GM21717 (cell line): ENCODE measurements at regions not wholly inside any gene's neighbourhood (a gene's known extent, or its start where the extent isn't known, plus 50 kb on each side); places are given as distances from the start of the nearest gene placed in this dataset.
"Not testable (repeated sequence)": the region's sequence is repeated elsewhere in the genome, so short reads cannot be mapped to it uniquely, and the experiment has no call there.

Source experiments
- ATAC-seq: cut with Tn5 transposase; IDR thresholded peaks from one replicate; pipeline ENCODE4 v1.9.1; 2021; ENCODE audit warnings: mild to moderate bottlenecking, moderate library complexity; ENCODE audit not compliant: unreplicated experiment

GRCh38 chr4:131113273-131113672 is 2017.3 kb downstream of the C4orf33 start:
- no peak for ATAC-seq

DNA sequence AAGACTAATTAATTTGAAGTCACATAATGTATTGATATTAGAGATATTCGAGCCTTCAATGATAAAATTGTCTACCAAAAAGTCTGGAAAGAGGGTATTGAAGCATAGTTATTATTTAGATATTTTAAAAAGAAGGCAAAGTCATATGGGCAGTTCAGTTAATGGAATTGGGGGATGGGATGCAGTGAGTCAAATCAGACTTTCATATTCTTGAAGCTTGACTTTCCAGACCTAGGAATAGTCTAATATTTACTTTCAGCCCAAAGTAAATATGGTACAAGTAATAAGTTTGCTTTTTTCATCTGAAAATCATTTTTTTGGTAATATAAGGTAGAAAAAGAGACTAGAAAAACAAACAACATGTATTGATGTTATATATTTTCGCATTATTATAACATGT is 2017.8 kb downstream of the C4orf33 start:
- no peak for ATAC-seq

DNA sequence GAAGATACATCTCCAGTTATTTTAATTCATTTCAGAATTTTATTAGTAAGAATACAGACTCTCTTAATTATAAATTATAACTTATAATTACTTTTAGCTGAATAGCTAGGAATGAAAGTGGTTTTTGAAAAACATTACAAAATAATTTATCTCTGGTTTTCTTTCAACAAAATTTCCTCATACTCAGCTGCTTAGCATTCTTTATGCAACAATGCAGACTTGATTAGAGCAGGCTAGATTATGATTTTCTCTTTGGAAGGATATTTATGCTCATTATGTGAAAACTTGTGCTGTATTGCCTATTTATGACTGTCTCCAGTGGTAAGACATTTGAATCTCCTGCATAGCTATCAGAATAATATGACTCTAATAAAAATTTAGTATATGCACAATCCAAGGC is 2023.7 kb downstream of the C4orf33 start:
- no peak for ATAC-seq

DNA sequence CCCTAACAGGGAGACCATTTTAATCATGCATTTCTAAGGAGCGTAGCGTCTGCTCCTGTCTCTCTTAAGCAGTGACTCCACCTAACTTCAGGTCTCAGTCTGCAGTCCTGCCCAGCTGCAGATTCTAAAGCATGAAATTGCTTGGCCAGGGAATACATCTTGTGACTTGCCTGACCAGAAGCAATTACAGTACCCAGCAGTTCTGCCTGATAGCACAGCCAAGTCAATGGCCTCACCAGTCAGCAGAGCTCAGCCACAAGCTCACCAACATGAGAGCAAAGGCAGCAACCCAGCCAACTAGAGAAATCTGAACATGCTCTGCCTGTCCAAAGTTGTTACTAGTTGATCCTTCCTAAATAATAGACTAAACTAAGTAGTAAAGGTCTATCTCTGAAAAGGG is 2011.9 kb upstream of the PCDH10 start:
- ATAC-seq: no peak

DNA sequence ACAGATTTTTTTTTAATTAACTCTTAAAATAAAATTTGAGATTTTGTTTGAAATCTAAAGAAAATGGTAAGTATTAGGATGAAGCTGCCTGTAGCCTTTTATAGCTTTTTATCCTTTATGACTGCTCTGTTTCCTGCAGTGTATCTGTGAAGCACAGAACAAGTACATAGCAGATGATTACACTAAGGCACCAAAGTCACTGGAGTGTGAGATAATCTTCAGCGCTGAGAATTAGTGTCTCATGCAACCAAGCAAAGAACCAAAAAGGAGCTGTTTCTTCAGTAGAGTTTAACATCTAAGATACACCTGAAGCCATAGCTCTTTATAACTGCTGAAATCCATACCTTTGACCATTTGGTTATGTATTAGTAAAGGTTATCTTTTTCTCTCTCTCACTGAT is 1989.8 kb upstream of the PCDH10 start:
- no peak for ATAC-seq

GRCh38 chr4:131192318-131192717 is 1956.8 kb upstream of the PCDH10 start:
- ATAC-seq: no peak

- no peak for ATAC-seq
Measured at GRCh38 chr4:131207589-131207988, 1941.5 kb upstream of the PCDH10 start.

DNA sequence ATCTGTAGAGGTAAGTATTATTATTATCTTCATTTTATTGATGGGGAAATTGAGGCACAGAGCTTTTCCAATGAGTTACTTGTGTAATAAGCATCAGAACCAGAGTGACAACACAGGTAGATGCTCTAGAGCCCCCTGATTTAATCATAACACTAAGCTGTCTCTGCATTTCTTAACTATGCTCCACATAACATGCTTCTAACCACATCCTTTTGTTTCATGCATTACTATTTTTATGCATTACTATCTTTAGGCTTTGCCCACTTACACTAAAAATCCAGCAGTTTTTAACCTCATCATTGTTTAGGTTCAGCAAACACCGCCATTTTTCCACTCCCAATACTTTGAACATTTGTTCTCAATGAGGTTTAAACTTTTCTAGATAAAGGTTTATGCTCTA is 1900.8 kb upstream of the PCDH10 start:
- no peak for ATAC-seq

DNA sequence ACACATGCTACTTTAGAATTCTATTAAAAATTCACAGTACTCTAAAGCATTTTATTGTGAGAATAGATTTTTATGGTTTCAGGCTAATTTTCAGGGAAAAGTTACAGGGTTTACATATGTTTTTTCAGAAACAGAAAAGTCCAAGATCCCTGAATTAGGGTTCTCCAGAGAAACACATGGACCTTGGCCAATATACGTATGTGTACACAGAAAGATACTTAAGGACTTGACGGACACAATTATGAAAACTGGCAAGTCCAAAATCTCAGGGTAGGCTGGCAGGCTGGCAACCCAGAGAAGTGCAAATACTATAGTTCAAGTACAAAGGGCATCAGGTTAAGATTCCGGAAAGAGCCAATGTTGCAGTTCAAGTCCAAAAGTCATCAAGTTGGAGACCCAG is 1897.8 kb upstream of the PCDH10 start:
- no peak for ATAC-seq

DNA sequence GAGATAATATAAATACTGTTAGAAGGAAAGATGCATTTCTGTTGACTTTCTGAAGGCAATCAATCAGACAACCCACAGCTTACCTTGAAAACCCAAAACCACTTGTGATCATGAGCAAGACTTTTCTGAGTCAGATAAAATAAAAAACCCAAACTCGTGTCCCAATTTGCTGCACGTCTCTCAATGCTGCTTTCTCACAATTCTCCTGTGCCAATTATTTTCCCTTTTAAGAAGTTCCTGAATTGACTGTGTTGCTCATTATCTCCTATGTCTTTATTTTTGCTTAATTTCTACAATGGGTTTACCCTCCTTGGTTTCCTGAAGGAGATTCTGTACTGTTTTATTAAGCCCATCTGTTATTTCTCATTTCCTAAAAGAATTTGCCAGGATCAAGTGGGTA is 1891.9 kb upstream of the PCDH10 start:
- ATAC-seq: no peak

DNA sequence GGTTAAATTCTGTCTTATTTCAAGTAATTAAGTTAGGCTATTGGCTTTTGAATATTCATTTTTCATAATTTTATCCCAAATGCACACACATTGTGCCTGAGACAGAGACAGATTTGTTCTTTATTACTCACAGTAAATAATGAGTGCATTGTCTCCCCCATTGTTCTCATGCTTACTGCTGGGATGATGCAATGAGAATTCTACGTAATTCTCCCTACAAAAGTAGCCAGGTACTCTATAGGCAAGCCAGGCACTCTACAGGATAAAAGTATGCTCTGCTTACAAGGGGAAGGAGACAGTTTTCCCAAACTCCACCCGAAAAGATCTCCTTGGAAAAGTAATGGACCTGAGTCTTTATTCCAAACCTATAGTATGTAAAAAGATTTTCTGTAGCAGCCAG is 1890.7 kb upstream of the PCDH10 start:
- no peak for ATAC-seq

- ATAC-seq: no peak
Measured at GRCh38 chr4:131288441-131288840, 1860.7 kb upstream of the PCDH10 start.

GRCh38 chr4:131296192-131296591 is 1852.9 kb upstream of the PCDH10 start:
- ATAC-seq: no peak

DNA sequence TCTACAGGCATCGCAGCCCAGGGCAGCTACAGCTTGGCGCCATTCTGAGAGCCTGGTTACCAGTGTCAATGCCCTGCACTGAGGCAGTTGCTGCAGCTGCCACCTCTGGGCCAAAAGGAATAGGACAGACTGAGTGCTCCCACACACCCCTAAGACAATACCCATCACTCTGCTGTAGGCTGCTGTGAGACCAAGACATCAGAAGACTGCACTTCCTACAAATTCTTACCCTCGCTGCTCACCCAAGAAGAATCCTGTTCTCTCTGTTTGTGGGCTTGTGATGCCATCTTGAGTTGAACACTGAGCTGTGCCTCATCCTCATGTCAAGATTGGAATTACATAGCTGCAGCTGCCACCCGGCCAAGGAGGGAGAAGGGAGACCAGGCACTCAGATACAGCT is 1847.0 kb upstream of the PCDH10 start:
- ATAC-seq: no peak

DNA sequence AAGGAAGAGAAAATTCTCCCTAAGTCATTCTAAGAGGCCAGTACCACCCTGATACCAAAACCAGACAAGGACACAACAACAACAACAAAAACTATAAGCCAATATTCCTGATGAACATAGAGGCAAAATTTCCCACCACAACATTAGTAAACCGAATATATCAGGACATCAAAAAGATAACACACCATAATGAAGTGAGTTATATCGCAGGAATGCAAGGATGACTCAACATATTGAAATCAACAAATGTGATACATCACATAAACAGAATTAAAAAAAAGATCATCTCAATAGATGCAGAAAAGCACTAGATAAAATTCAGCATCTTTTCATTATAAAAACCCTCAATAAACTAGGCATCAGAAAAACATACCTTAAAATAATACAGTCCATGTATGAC is 1844.4 kb upstream of the PCDH10 start:
- ATAC-seq: no peak

DNA sequence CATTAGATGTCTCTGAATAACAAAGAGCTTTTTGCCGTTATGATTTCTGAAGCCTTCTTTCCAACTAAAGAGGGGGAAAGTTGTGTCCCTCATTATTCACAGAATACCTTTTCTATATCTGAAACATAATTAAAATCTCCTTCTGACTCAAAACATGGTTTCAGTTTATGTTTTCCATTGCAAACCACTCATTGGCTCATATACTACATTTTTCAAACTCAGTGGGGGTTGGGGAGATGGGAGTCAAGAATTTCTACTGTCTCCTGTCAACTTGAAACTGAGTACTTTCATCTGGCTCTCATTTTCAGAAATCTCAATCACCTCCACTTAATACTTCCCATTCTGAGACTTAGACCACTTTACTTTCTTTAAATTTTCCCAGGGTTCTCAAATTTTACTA is 1839.5 kb upstream of the PCDH10 start:
- ATAC-seq: no peak

DNA sequence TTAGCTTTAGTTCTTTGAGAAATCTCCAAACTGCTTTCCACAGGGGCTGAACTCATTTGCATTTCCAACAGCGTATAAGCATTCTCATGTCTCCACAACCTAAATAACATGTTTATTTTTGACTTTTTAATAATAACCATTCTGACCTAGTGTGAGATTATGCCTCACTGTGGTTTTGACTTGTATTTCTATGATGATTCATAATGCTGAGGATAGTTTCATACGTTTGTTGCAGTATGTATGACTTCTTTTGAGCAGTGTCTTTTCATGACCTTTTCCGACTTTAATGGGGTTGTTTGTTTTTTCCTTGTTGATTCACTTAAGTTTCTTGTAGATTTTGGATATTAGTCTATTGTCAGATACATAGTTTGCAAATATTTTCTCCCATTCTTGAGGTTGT is 1833.0 kb upstream of the PCDH10 start:
- no peak for ATAC-seq

DNA sequence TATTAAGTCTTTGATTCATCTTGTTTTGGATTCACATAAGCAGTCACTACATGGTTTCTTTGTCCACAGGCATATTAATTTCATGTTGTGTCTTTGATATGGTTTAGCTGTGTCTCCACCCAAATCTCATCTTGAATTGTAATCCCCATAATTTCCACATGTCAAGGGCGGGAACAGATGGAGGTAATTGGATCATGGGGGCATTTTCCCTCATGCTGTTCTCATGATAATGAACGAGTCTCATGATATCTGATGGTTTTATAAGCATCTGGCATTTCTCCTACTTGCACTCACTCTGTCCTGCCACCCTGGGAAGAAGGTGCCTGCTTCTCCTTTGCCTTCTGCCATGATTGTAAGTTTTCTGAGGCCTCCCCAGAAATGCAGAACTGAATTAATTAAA is 1811.2 kb upstream of the PCDH10 start:
- ATAC-seq: no peak

- ATAC-seq: no peak
Measured at GRCh38 chr4:131339137-131339536, 1810.0 kb upstream of the PCDH10 start.

GRCh38 chr4:131344761-131345160 is 1804.3 kb upstream of the PCDH10 start:
- no peak for ATAC-seq

GRCh38 chr4:131347816-131348215 is 1801.3 kb upstream of the PCDH10 start:
- ATAC-seq: peak; percentile 57

DNA sequence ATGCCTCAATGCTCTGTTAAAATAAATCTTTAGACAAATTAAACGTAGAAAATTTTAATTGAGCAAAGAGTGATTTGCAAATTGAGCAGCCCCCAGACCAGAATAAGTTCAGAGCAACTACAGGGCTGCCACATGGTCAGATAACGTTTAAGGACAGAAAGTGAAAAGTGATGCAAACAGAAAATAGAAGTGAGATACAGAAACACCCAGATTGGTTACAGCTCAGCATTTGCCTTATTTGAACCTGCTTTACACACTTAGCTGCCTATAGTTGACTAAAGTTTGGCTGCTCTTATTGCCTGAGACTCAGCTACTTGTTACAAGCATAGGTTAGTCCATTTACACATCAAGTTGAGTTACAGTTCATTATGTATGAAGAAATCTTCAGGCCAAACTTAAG is 1800.8 kb upstream of the PCDH10 start:
- peak; percentile 98 for ATAC-seq

DNA sequence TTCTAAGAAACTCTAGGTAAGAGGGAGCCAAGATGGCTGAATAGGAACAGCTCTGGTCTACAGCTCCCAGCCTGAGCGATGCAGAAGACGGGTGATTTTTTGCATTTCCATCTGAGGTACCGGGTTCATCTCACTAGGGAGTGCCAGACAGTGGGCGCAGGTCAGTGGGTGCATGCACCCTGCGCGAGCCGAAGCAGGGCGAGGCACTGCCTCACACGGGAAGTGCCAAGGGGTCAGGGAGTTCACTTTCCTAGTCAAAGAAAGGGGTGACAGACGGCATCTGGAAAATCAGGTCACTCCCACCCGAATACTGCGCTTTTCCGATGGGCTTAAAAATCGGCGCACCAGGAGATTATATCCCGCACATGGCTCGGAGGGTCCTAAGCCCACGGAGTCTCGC is 1796.7 kb upstream of the PCDH10 start:
- not testable (repeated sequence) for ATAC-seq

- ATAC-seq: no peak
Measured at GRCh38 chr4:131366714-131367113, 1782.4 kb upstream of the PCDH10 start.
